ENCODE measurements at regions not wholly inside any gene's neighbourhood (a gene's known extent, or its start where the extent isn't known, plus 50 kb on each side); places are given as distances from the start of the nearest gene placed in this dataset.

- TF ChIP-seq EZH2 (IDR thresholded peaks at IDR 0.05), result no peak
- no peak for TF ChIP-seq POLR2AphosphoS5 (IDR thresholded peaks at IDR 0.05; ENCODE audit: borderline replicate concordance, low read depth, low read length)
- no peak for TF ChIP-seq FOXP2 (optimal IDR thresholded peaks at IDR 0.05; ENCODE audit: control extremely low read depth, extremely low read length, insufficient read depth)
These were observed 665.3 kb upstream of the RBFOX1 start for GRCh38 chr16:6667393-6667792.

All from SK-N-MC (cell line).